Ishikawa (cell line): ENCODE measurements at regions not wholly inside any gene's neighbourhood (a gene's known extent, or its start where the extent isn't known, plus 50 kb on each side); places are given as distances from the start of the nearest gene placed in this dataset.

Experiments
- CEBPB ChIP-seq: IDR thresholded peaks from 2 replicates; pipeline ENCODE4 v1.6.1; 2012
- CREB1 ChIP-seq: IDR thresholded peaks from 2 replicates; pipeline ENCODE4 v1.6.1; 2012; ENCODE audit warnings: low read depth
- EGR1 ChIP-seq: IDR thresholded peaks from 2 replicates; pipeline ENCODE4 v1.6.1; 2012
- EP300 ChIP-seq: IDR thresholded peaks from 2 replicates; pipeline ENCODE4 v1.6.1; 2012; ENCODE audit warnings: borderline replicate concordance
- FOXM1 ChIP-seq: IDR thresholded peaks from 2 replicates; pipeline ENCODE4 v1.6.1; 2012; ENCODE audit warnings: low read depth, borderline replicate concordance
- NFIC ChIP-seq: IDR thresholded peaks from 2 replicates; pipeline ENCODE4 v1.6.1; 2012
- RAD21 ChIP-seq: IDR thresholded peaks from 2 replicates; pipeline ENCODE4 v1.6.1; 2012; ENCODE audit warnings: low read depth
- TAF1 ChIP-seq: IDR thresholded peaks from 2 replicates; pipeline ENCODE4 v1.6.1; 2012; ENCODE audit warnings: low read depth, mild to moderate bottlenecking
- TCF12 ChIP-seq: IDR thresholded peaks from 2 replicates; pipeline ENCODE4 v1.6.1; 2012; ENCODE audit warnings: low read depth
- TEAD4 ChIP-seq: IDR thresholded peaks from 2 replicates; pipeline ENCODE4 v1.6.1; 2012
- YY1 ChIP-seq: IDR thresholded peaks from 2 replicates; pipeline ENCODE4 v1.6.1; 2012; ENCODE audit warnings: low read depth
- ZBTB7A ChIP-seq: IDR thresholded peaks from 2 replicates; pipeline ENCODE4 v1.6.1; 2012; ENCODE audit warnings: low read depth
- TF ChIP-seq, protein P1 (sequence below): IDR thresholded peaks from 2 replicates; pipeline ENCODE4 v1.6.1; 2012; ENCODE audit warnings: low read depth, mild to moderate bottlenecking
- TF ChIP-seq, protein P2 (sequence below): IDR thresholded peaks from 2 replicates; pipeline ENCODE4 v1.6.1; 2012
- TF ChIP-seq, protein P3 (sequence below): IDR thresholded peaks from 2 replicates; pipeline ENCODE4 v1.6.1; 2012

DNA sequence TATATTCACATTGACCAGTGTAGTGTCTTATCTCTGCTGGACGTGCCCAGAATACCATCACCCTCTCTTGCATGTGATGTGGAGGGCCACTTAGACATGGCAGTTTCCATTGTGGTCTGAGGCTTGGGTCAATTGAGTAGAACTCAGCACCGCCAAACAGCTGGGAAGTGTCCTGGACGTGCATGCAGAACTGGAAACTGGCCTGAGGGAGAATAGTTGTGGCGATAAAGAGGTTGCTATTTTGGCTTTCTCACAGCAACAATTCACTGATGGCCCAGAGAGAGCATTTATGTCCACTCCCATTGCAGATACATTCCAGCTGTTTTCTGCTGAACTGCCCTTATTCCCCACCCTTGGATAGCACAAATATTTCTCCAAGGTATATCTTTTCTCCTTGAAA lies 210.1 kb upstream of the DAAM1 start:
- TF ChIP-seq YY1 (no peak), NFIC (no peak), EGR1 (no peak), CEBPB (no peak), TEAD4 (no peak), FOXM1 (no peak)

DNA sequence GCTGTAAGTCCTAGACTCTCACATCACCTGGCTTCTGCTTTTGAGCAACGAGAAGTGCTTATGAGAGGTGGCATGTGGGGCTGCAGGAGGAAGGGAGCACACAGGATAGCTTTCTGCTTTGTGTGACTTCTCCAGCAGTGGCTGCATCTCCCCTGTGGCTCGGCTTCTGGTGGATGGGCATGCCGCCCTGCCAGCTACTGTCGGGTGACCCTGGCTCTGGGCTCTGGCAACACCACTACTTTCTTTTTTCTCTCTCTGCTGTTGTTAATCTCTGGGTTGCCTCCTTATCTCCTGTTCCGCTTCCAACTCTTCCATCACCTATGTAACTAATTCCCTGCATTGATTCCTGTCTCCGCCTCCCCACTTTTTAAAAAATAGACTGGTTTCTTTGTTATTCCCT lies 209.1 kb upstream of the DAAM1 start:
- TF ChIP-seq TAF1 (no peak), ZBTB7A (no peak), TEAD4 (no peak), YY1 (no peak), CEBPB (no peak), NFIC (no peak), EP300 (no peak), TCF12 (no peak), RAD21 (no peak), FOXM1 (no peak), EGR1 (no peak), CREB1 (no peak)
- TF ChIP-seq, protein P1, sequence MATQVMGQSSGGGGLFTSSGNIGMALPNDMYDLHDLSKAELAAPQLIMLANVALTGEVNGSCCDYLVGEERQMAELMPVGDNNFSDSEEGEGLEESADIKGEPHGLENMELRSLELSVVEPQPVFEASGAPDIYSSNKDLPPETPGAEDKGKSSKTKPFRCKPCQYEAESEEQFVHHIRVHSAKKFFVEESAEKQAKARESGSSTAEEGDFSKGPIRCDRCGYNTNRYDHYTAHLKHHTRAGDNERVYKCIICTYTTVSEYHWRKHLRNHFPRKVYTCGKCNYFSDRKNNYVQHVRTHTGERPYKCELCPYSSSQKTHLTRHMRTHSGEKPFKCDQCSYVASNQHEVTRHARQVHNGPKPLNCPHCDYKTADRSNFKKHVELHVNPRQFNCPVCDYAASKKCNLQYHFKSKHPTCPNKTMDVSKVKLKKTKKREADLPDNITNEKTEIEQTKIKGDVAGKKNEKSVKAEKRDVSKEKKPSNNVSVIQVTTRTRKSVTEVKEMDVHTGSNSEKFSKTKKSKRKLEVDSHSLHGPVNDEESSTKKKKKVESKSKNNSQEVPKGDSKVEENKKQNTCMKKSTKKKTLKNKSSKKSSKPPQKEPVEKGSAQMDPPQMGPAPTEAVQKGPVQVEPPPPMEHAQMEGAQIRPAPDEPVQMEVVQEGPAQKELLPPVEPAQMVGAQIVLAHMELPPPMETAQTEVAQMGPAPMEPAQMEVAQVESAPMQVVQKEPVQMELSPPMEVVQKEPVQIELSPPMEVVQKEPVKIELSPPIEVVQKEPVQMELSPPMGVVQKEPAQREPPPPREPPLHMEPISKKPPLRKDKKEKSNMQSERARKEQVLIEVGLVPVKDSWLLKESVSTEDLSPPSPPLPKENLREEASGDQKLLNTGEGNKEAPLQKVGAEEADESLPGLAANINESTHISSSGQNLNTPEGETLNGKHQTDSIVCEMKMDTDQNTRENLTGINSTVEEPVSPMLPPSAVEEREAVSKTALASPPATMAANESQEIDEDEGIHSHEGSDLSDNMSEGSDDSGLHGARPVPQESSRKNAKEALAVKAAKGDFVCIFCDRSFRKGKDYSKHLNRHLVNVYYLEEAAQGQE = no peak
- TF ChIP-seq, protein P2, sequence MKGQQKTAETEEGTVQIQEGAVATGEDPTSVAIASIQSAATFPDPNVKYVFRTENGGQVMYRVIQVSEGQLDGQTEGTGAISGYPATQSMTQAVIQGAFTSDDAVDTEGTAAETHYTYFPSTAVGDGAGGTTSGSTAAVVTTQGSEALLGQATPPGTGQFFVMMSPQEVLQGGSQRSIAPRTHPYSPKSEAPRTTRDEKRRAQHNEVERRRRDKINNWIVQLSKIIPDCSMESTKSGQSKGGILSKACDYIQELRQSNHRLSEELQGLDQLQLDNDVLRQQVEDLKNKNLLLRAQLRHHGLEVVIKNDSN = no peak
- TF ChIP-seq, protein P3, sequence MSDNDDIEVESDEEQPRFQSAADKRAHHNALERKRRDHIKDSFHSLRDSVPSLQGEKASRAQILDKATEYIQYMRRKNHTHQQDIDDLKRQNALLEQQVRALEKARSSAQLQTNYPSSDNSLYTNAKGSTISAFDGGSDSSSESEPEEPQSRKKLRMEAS = no peak

DNA sequence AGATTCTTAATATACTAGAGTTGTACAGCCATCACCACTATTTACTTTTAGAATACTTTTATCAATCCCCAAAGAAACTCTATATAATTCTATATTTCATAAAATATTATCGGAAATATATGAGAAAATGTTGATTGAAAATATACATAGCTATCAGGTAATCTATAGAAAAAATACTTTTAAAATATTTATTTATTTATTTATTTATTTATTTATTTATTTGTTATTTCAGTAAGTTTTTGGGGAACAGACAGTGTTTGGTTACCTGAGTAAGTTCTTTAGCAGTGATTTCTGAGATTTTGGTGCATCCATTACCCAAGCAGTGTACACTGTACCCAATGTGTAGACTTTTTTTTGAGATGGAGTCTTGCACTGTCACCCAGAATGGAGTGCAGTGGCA lies 206.6 kb upstream of the DAAM1 start:
- TF ChIP-seq TCF12 (no peak), FOXM1 (no peak), RAD21 (no peak), TAF1 (no peak), NFIC (no peak), ZBTB7A (no peak), TEAD4 (no peak), EP300 (no peak), EGR1 (no peak), CREB1 (no peak), YY1 (no peak), CEBPB (no peak)
- TF ChIP-seq, protein P2 = no peak
- TF ChIP-seq, protein P1 = no peak
- TF ChIP-seq, protein P3 = no peak

DNA sequence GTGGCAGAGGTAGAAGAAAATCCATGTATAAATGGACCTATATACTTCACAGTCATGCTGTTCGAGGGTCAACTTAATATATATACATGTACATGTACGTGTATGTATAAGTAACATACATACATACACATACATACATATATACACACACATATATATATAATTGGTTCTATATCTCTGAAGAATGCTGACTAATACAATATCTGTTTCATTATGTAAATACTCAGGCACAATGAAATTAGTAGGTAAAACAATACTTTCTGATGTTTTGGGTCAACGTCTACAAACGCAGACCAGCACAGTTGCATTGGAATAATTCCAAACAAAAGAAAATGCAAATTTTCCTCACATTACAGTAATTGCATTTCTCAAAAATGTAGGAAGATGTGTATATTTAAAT lies 202.7 kb upstream of the DAAM1 start:
- TF ChIP-seq NFIC (no peak), CEBPB (no peak), CREB1 (no peak), EP300 (no peak), RAD21 (no peak), TCF12 (no peak), TAF1 (no peak)
- TF ChIP-seq, protein P2 = no peak
- TF ChIP-seq, protein P3 = no peak
- TF ChIP-seq, protein P1 = no peak
